GM12801 (cell line): ENCODE measurements at regions not wholly inside any gene's neighbourhood (a gene's known extent, or its start where the extent isn't known, plus 50 kb on each side); places are given as distances from the start of the nearest gene placed in this dataset.

Experiments used
- CTCF ChIP-seq: IDR thresholded peaks from one replicate; pipeline ENCODE4 v1.5.1; 2011; ENCODE audit warnings: control low read depth; ENCODE audit not compliant: insufficient read length; ENCODE audit errors: extremely low read depth

DNA sequence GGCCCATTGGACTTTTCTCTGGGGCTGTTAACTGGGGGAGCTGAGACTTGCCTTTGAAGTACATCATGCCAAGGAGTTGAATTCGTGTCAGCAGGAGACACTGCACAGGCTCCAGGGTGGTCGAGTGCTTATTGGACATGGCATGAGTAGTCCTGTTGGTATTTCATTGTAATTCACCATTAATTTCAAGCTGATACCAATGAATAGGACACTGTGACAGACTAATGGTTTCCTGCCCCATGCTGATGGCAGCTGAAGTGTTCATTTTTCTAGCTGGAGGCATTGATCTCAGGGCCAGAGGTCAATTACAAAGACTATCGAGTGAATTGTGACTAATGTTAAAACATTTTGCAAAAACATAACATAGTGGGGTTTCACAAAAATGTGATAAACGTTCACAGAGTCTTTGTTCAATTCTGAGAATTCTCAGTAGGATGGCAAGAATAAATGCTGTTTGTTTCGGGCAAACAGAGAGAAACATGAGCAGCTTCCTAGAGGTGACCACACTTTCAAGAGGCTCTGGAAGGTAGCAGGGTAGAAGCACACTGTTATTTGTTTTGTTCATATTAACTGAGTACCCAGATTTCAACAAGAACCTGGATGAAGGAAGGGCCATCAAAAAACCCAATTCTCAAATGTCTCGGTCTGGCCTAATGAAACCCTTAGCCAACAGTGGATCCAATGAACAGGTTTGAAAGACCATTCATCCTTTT is 90.6 kb upstream of the ARL4C start:
- TF ChIP-seq CTCF: no peak

- no peak for TF ChIP-seq CTCF
Measured at GRCh38 chr2:234583331-234583730, 86.5 kb upstream of the ARL4C start.

DNA sequence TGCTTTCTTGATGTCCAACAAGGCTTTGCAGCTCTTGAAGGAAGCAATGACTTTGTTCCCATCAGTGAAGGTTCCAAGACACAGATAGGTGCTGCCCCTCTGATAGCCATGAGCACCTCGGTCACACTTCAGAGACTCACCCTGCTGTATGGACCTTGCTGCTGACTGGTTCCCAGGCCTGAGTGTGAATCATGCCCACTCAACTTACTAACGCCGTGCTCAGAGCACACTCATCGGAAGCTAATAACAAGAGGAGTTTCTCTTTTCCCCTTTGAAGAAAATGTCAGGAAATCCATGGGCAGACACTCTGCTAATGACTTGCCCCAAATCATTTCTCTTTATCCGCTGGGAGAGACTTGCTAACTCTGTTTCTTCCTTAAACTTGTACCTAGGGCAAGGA is 83.8 kb upstream of the ARL4C start:
- no peak for TF ChIP-seq CTCF

GRCh38 chr2:234579231-234579962 is 82.5 kb upstream of the ARL4C start:
- TF ChIP-seq CTCF: no peak

DNA sequence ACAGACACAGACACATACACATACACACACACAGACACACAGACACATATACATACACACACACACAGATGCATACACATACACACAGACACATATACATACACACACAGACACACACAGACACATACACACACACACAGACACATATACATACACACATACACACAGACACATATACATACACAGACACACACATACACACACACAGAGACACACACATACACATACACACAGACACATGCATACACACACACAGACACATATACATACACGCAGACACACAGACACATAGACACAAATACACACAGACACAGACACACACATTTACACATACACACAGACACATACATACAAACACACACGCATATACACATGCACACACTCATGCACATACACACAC is 81.5 kb upstream of the ARL4C start:
- TF ChIP-seq CTCF: no peak

- TF ChIP-seq CTCF: no peak
Measured at GRCh38 chr2:234577191-234577590, 80.3 kb upstream of the ARL4C start.

- no peak for TF ChIP-seq CTCF
Measured at GRCh38 chr2:234571620-234572407, 74.9 kb upstream of the ARL4C start.
